ENCODE measurements at regions not wholly inside any gene's neighbourhood (a gene's known extent, or its start where the extent isn't known, plus 50 kb on each side); places are given as distances from the start of the nearest gene placed in this dataset.

DNA sequence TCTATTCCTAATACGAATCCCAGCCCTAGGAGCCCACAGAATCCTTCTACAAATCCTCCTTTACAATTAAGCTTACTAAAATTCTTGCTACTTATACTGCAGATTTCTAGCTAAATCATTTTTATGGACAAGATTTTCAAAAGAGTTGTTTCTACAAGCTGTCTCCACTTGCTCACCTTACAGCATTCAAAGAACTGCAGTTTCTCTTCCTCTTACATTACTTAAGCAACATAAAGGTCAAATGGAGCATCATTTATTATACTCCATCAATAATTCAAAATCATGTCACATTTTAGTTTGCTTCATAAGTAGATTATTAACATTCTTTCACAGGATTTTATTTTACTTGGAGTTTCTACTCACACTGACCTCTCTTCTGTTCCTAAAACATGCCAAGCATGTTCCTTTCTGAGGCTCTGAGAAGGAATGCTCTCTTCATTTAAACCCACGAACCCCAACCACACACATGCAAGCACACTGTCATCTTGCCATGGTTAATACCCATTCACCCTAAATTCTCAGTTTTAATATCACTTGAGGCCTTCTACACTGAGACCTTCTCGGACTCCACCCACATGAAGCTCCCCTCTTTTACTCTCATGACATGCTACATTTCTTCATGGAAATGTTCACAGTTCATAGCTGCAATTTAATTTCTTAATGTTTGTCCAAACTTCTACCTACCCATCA lies 388.2 kb downstream of the TBC1D32 start:
- ATAC-seq (no peak), FAIRE-seq (no peak), DNase-seq (ENCODE audit: extremely low read depth in 1 of 4, low spot score in 3 of 4) (no peak)
- POLR2A ChIA-PET, result no interaction called here
- TF ChIP-seq NR1H2 (CRISPR knock-in tag; IDR thresholded peaks at IDR 0.05) (no peak), ZNF282 (CRISPR knock-in tag; IDR thresholded peaks at IDR 0.05) (no peak), ZFP30 (CRISPR knock-in tag; IDR thresholded peaks at IDR 0.05; ENCODE audit: borderline replicate concordance) (no peak), RBM25 (IDR thresholded peaks at IDR 0.05; ENCODE audit: low read depth, low read length, severe bottlenecking) (no peak), ERF (CRISPR knock-in tag; IDR thresholded peaks at IDR 0.05) (no peak), DPF2 (IDR thresholded peaks at IDR 0.05) (no peak), GTF2F1 (IDR thresholded peaks at IDR 0.05; ENCODE audit: low read depth, low read length) (no peak), RBM14 (IDR thresholded peaks at IDR 0.05; ENCODE audit: borderline replicate concordance, insufficient read depth, low read depth, low read length) (no peak), ETV5 (CRISPR knock-in tag; IDR thresholded peaks at IDR 0.05; ENCODE audit: low read depth) (no peak), CREB1 (IDR thresholded peaks at IDR 0.05) (no peak), CREB1 (CRISPR knock-in tag; IDR thresholded peaks at IDR 0.05) (no peak), CBFA2T3 (IDR thresholded peaks at IDR 0.05) (no peak)
- TF ChIP-seq, protein P1, sequence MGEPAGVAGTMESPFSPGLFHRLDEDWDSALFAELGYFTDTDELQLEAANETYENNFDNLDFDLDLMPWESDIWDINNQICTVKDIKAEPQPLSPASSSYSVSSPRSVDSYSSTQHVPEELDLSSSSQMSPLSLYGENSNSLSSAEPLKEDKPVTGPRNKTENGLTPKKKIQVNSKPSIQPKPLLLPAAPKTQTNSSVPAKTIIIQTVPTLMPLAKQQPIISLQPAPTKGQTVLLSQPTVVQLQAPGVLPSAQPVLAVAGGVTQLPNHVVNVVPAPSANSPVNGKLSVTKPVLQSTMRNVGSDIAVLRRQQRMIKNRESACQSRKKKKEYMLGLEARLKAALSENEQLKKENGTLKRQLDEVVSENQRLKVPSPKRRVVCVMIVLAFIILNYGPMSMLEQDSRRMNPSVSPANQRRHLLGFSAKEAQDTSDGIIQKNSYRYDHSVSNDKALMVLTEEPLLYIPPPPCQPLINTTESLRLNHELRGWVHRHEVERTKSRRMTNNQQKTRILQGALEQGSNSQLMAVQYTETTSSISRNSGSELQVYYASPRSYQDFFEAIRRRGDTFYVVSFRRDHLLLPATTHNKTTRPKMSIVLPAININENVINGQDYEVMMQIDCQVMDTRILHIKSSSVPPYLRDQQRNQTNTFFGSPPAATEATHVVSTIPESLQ (CRISPR knock-in tag; IDR thresholded peaks at IDR 0.05), result no peak
- TF ChIP-seq, protein P2, sequence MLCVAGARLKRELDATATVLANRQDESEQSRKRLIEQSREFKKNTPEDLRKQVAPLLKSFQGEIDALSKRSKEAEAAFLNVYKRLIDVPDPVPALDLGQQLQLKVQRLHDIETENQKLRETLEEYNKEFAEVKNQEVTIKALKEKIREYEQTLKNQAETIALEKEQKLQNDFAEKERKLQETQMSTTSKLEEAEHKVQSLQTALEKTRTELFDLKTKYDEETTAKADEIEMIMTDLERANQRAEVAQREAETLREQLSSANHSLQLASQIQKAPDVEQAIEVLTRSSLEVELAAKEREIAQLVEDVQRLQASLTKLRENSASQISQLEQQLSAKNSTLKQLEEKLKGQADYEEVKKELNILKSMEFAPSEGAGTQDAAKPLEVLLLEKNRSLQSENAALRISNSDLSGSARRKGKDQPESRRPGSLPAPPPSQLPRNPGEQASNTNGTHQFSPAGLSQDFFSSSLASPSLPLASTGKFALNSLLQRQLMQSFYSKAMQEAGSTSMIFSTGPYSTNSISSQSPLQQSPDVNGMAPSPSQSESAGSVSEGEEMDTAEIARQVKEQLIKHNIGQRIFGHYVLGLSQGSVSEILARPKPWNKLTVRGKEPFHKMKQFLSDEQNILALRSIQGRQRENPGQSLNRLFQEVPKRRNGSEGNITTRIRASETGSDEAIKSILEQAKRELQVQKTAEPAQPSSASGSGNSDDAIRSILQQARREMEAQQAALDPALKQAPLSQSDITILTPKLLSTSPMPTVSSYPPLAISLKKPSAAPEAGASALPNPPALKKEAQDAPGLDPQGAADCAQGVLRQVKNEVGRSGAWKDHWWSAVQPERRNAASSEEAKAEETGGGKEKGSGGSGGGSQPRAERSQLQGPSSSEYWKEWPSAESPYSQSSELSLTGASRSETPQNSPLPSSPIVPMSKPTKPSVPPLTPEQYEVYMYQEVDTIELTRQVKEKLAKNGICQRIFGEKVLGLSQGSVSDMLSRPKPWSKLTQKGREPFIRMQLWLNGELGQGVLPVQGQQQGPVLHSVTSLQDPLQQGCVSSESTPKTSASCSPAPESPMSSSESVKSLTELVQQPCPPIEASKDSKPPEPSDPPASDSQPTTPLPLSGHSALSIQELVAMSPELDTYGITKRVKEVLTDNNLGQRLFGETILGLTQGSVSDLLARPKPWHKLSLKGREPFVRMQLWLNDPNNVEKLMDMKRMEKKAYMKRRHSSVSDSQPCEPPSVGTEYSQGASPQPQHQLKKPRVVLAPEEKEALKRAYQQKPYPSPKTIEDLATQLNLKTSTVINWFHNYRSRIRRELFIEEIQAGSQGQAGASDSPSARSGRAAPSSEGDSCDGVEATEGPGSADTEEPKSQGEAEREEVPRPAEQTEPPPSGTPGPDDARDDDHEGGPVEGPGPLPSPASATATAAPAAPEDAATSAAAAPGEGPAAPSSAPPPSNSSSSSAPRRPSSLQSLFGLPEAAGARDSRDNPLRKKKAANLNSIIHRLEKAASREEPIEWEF (CRISPR knock-in tag; IDR thresholded peaks at IDR 0.05), result no peak
- TF ChIP-seq, protein P3, sequence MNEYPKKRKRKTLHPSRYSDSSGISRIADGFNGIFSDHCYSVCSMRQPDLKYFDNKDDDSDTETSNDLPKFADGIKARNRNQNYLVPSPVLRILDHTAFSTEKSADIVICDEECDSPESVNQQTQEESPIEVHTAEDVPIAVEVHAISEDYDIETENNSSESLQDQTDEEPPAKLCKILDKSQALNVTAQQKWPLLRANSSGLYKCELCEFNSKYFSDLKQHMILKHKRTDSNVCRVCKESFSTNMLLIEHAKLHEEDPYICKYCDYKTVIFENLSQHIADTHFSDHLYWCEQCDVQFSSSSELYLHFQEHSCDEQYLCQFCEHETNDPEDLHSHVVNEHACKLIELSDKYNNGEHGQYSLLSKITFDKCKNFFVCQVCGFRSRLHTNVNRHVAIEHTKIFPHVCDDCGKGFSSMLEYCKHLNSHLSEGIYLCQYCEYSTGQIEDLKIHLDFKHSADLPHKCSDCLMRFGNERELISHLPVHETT (CRISPR knock-in tag; conservative IDR thresholded peaks at IDR 0.05 in 1 of 2, IDR thresholded peaks at IDR 0.05 in 1 of 2), result no peak
- intact Hi-C loops (cut with micrococcal nuclease), result no loop called here
- BruUV-seq (replicated peaks), result no TSS peak
- H3K9me3 ChIP-seq (replicated peaks; ENCODE audit: control insufficient read depth, insufficient read depth, low read depth, low read length), result no peaks in the 10 kb centered on the region
- no peaks in the 10 kb centered on the region for H3K79me2 ChIP-seq (ENCODE audit: control insufficient read depth, insufficient read depth, low read length)
- no peak overlapping the region for H3K27ac ChIP-seq (ENCODE audit: extremely low read depth, low read depth, low read length)
- H3K4me1 ChIP-seq (replicated peaks in 1 of 2; ENCODE audit: control insufficient read depth in 2 of 2, insufficient read depth in 2 of 2, low read length in 2 of 2), result no peaks in the 10 kb centered on the region
- H3K9me1 ChIP-seq (ENCODE audit: control insufficient read depth, insufficient read depth, low read length), result no peaks in the 10 kb centered on the region
- no peak overlapping the region for H2AFZ ChIP-seq (ENCODE audit: low read depth, low read length)
- H3K9ac ChIP-seq (ENCODE audit: insufficient read depth in 1 of 2, low read depth in 2 of 2, low read length in 2 of 2), result no peak overlapping the region
- no peaks in the 10 kb centered on the region for H4K20me1 ChIP-seq (replicated peaks; ENCODE audit: control insufficient read depth, insufficient read depth, low read length)
- CTCF ChIA-PET (ENCODE audit: low intra/inter-chr PET ratio), result no interaction called here
- H3K36me3 ChIP-seq (ENCODE audit: control insufficient read depth, insufficient read depth, low read length), result no peaks in the 10 kb centered on the region
- in situ Hi-C loops (cut with MboI), result no loop called here
- H3K4me3 ChIP-seq, result no peak overlapping the region
- H3K4me2 ChIP-seq (ENCODE audit: insufficient read depth, low read length), result no peak overlapping the region
- WGBS (ENCODE audit: insufficient coverage, low coverage, missing lambda C conversion rate), result 0% methylated on average over 3 of the region's 3 CpGs
- no peaks in the 10 kb centered on the region for H3K27me3 ChIP-seq (ENCODE audit: control insufficient read depth in 2 of 2, insufficient read depth in 2 of 2, low read length in 2 of 2)
